ENCODE measurements at regions not wholly inside any gene's neighbourhood (a gene's known extent, or its start where the extent isn't known, plus 50 kb on each side); places are given as distances from the start of the nearest gene placed in this dataset.

DNA sequence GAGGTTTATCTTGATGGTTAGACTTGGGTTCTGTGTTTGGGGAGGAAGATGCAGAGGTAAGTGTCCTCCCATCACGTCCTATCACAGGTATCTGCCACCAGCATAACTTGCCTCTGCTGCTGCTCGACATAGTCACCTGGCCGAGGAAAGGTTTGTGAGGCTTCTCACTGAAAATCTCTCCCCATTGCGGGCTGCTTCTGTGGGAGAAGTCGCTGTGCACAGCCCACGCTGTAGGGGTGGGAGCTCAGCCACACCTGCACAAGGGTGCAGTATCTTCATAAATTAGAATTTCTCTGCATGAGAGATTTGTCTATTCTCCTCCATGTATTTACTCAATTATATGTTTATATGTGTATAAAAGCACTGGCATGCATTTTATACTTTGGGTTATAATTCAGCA, 415.7 kb upstream of the MYT1L start:
- TF ChIP-seq CTCF (IDR thresholded peaks at IDR 0.05) (no peak), POLR2A (IDR thresholded peaks at IDR 0.05) (no peak)

Data from right lobe of liver (tissue), 4 donors.